Ectodermal cell (in vitro differentiated cells): ENCODE measurements at regions not wholly inside any gene's neighbourhood (a gene's known extent, or its start where the extent isn't known, plus 50 kb on each side); places are given as distances from the start of the nearest gene placed in this dataset.
"Not testable (repeated sequence)": the region's sequence is repeated elsewhere in the genome, so short reads cannot be mapped to it uniquely, and the experiment has no call there.

ENCODE experiments used
- H3K27ac ChIP-seq: 2 replicates; pipeline ENCODE4 v1.7.0; 2013; ENCODE audit warnings: mild to moderate bottlenecking, low read depth, low read length; ENCODE audit not compliant: insufficient read depth, poor library complexity, severe bottlenecking
- H3K27me3 ChIP-seq: 2 replicates; pipeline ENCODE4 v1.7.0; 2013; ENCODE audit warnings: mild to moderate bottlenecking, low read length; ENCODE audit not compliant: insufficient read depth, control insufficient read depth, poor library complexity, severe bottlenecking
- H3K36me3 ChIP-seq: one replicate; pipeline ENCODE4 v1.7.0; 2013; ENCODE audit warnings: low read length; ENCODE audit not compliant: control insufficient read depth, insufficient read depth
- H3K4me1 ChIP-seq: one replicate; pipeline ENCODE4 v1.7.0; 2013; ENCODE audit warnings: low read length; ENCODE audit not compliant: control insufficient read depth, insufficient read depth
- H3K4me3 ChIP-seq: 2 replicates; pipeline ENCODE4 v1.7.0; 2013; ENCODE audit warnings: low read depth, low read length, control low read depth; ENCODE audit not compliant: insufficient read depth
- H3K9me3 ChIP-seq: 2 replicates; pipeline ENCODE4 v1.7.0; 2013; ENCODE audit warnings: mild to moderate bottlenecking, low read length, moderate library complexity; ENCODE audit not compliant: control insufficient read depth
- WGBS, 2 experiments: methylation state at CpG; one replicate each; pipeline ENCODE4 v1.1.7; 2013; ENCODE audit warnings: missing lambda C conversion rate in 2 of 2; 5-methylcytosine and 5-hydroxymethylcytosine counted together

GRCh38 chr12:27162229-27162537, 79.8 kb upstream of the C12orf71 start:
- H3K27ac ChIP-seq = no peak overlapping the region
- H3K36me3 ChIP-seq = no peaks in the 10 kb centered on the region
- H3K4me1 ChIP-seq = no peaks in the 10 kb centered on the region

GRCh38 chr12:27163048-27163715, 80.8 kb upstream of the C12orf71 start:
- Histone ChIP-seq H3K36me3 (no peaks in the 10 kb centered on the region), H3K27ac (no peak overlapping the region), H3K4me3 (no peak overlapping the region), H3K4me1 (no peaks in the 10 kb centered on the region), H3K27me3 (no peaks in the 10 kb centered on the region), H3K9me3 (no peaks in the 10 kb centered on the region)
- WGBS, 2 experiments = 71 to 75% methylated on average over 3 of the region's 3 CpGs

More at GRCh38 chr12:27162229-27162537, 79.8 kb upstream of the C12orf71 start:
- H3K9me3 ChIP-seq = no peaks in the 10 kb centered on the region
- no peaks in the 10 kb centered on the region for H3K27me3 ChIP-seq
- no peak overlapping the region for H3K4me3 ChIP-seq

GRCh38 chr12:27163894-27164293, 80.2 kb upstream of the STK38L start:
- 92 to 100% methylated on average over 1 of the region's 1 CpG for WGBS, 2 experiments
- no peaks in the 10 kb centered on the region for H3K9me3 ChIP-seq
- H3K4me3 ChIP-seq = no peak overlapping the region

GRCh38 chr12:27164330-27165040, 79.6 kb upstream of the STK38L start:
- H3K4me3 ChIP-seq = no peak overlapping the region
- no peak overlapping the region for H3K27ac ChIP-seq
- no peaks in the 10 kb centered on the region for H3K36me3 ChIP-seq
- 89 to 95% methylated on average over 1 to 2 of the region's 2 CpGs for WGBS, 2 experiments
- no peaks in the 10 kb centered on the region for H3K27me3 ChIP-seq
- H3K9me3 ChIP-seq = no peaks in the 10 kb centered on the region
- no peaks in the 10 kb centered on the region for H3K4me1 ChIP-seq

More at GRCh38 chr12:27163894-27164293, 80.2 kb upstream of the STK38L start:
- Histone ChIP-seq H3K36me3 (no peaks in the 10 kb centered on the region), H3K27me3 (no peaks in the 10 kb centered on the region), H3K27ac (no peak overlapping the region), H3K4me1 (no peaks in the 10 kb centered on the region)

- H3K4me1 ChIP-seq, H3K9me3 ChIP-seq, H3K27me3 ChIP-seq, H3K27ac ChIP-seq, H3K36me3 ChIP-seq, H3K4me3 ChIP-seq: not testable (repeated sequence)
- WGBS, 2 experiments = 57 to 93% methylated on average over 1 of the region's 1 CpG
These were observed 78.1 kb upstream of the STK38L start for GRCh38 chr12:27165958-27166357.

GRCh38 chr12:27171494-27171893, 72.6 kb upstream of the STK38L start:
- WGBS, 2 experiments = 94 to 95% methylated on average over 3 of the region's 3 CpGs
- not testable (repeated sequence) for H3K27me3 ChIP-seq, H3K36me3 ChIP-seq, H3K9me3 ChIP-seq, H3K4me1 ChIP-seq, H3K27ac ChIP-seq, H3K4me3 ChIP-seq

GRCh38 chr12:27176765-27177164, 67.3 kb upstream of the STK38L start:
- Histone ChIP-seq H3K4me1 (no peaks in the 10 kb centered on the region), H3K9me3 (no peaks in the 10 kb centered on the region), H3K36me3 (no peaks in the 10 kb centered on the region), H3K4me3 (no peak overlapping the region), H3K27ac (no peak overlapping the region), H3K27me3 (no peaks in the 10 kb centered on the region)

- H3K9me3 ChIP-seq = no peaks in the 10 kb centered on the region
- H3K27ac ChIP-seq = no peak overlapping the region
- H3K27me3 ChIP-seq = no peaks in the 10 kb centered on the region
- H3K4me1 ChIP-seq = no peaks in the 10 kb centered on the region
- no peaks in the 10 kb centered on the region for H3K36me3 ChIP-seq
- no peak overlapping the region for H3K4me3 ChIP-seq
These were observed 66.4 kb upstream of the STK38L start for GRCh38 chr12:27177706-27178105.

- no CpG with 5 or more reads among the region's 1 CpG for WGBS, 2 experiments
- H3K36me3 ChIP-seq = no peaks in the 10 kb centered on the region
- no peaks in the 10 kb centered on the region for H3K27me3 ChIP-seq
- H3K4me1 ChIP-seq = no peaks in the 10 kb centered on the region
- H3K27ac ChIP-seq = no peak overlapping the region
- H3K9me3 ChIP-seq = no peaks in the 10 kb centered on the region
- H3K4me3 ChIP-seq = no peak overlapping the region
These were observed 65.8 kb upstream of the STK38L start for GRCh38 chr12:27178255-27178654.

- H3K27me3 ChIP-seq = no peaks in the 10 kb centered on the region
- H3K27ac ChIP-seq = no peak overlapping the region
- no peaks in the 10 kb centered on the region for H3K4me1 ChIP-seq
- WGBS, 2 experiments = 93 to 98% methylated on average over 1 of the region's 2 CpGs
- H3K36me3 ChIP-seq = no peaks in the 10 kb centered on the region
- no peaks in the 10 kb centered on the region for H3K9me3 ChIP-seq
- no peak overlapping the region for H3K4me3 ChIP-seq
These were observed 65.2 kb upstream of the STK38L start for GRCh38 chr12:27178723-27179399.
